WERI-Rb-1 (cell line): ENCODE measurements at regions not wholly inside any gene's neighbourhood (a gene's known extent, or its start where the extent isn't known, plus 50 kb on each side); places are given as distances from the start of the nearest gene placed in this dataset.

ENCODE experiments used
- DNase-seq: peaks from one replicate; pipeline ENCODE4 v3.0.0-alpha.2; 2020
- H3K27ac ChIP-seq: fragments of 250-450 bp; sonication (Bioruptor Pico); 2 replicates; pipeline ENCODE4 v1.5.1; 2020; ENCODE audit warnings: mild to moderate bottlenecking, moderate library complexity
- H3K27me3 ChIP-seq: fragments of 250-450 bp; sonication (Bioruptor Pico); 2 replicates; pipeline ENCODE4 v1.5.1; 2021; ENCODE audit warnings: mild to moderate bottlenecking, low read depth, moderate library complexity; ENCODE audit not compliant: insufficient read depth, severe bottlenecking
- H3K36me3 ChIP-seq: fragments of 250-450 bp; sonication (Bioruptor Pico); 2 replicates; pipeline ENCODE4 v1.5.1; 2020; ENCODE audit warnings: mild to moderate bottlenecking, moderate library complexity
- H3K4me3 ChIP-seq: 2 replicates; pipeline ENCODE4 v1.5.1; 2011; ENCODE audit warnings: low read depth, mild to moderate bottlenecking, control low read depth, low read length
- H3K9me3 ChIP-seq: fragments of 250-450 bp; sonication (Bioruptor Pico); 2 replicates; pipeline ENCODE4 v1.5.1; 2021; ENCODE audit warnings: mild to moderate bottlenecking, moderate library complexity; ENCODE audit not compliant: severe bottlenecking
- CTCF ChIP-seq: IDR thresholded peaks from 2 replicates; pipeline ENCODE4 v1.5.1; 2011; ENCODE audit warnings: low read depth, mild to moderate bottlenecking, control low read depth, inconsistent platforms, low read length

- Histone ChIP-seq H3K4me3 (no peak overlapping the region), H3K27ac (no peak overlapping the region), H3K27me3 (no peaks in the 10 kb centered on the region), H3K9me3 (peaks cover 9% of the 10 kb centered on the region), H3K36me3 (no peaks in the 10 kb centered on the region)
- DNase-seq = no peak
- no peak for TF ChIP-seq CTCF
Measured at GRCh38 chr3:72230774-72231379, 445.9 kb upstream of the PROK2 start.

GRCh38 chr3:72229952-72230351 is 445.0 kb upstream of the PROK2 start:
- no peak overlapping the region for H3K4me3 ChIP-seq
- no peak for DNase-seq
- H3K9me3 ChIP-seq = peaks cover 15% of the 10 kb centered on the region
- TF ChIP-seq CTCF = no peak
- H3K36me3 ChIP-seq = no peaks in the 10 kb centered on the region
- no peak overlapping the region for H3K27ac ChIP-seq
- no peaks in the 10 kb centered on the region for H3K27me3 ChIP-seq

- no peaks in the 10 kb centered on the region for H3K36me3 ChIP-seq
- H3K27ac ChIP-seq = no peak overlapping the region
- peaks cover 22% of the 10 kb centered on the region for H3K9me3 ChIP-seq
- DNase-seq = no peak
- H3K27me3 ChIP-seq = no peaks in the 10 kb centered on the region
- no peak for TF ChIP-seq CTCF
- no peak overlapping the region for H3K4me3 ChIP-seq
Measured at GRCh38 chr3:72227486-72228070, 442.6 kb upstream of the PROK2 start.

- TF ChIP-seq CTCF = no peak
- Histone ChIP-seq H3K27me3 (no peaks in the 10 kb centered on the region), H3K4me3 (no peak overlapping the region), H3K9me3 (peaks cover 22% of the 10 kb centered on the region), H3K36me3 (no peaks in the 10 kb centered on the region), H3K27ac (no peak overlapping the region)
- DNase-seq = no peak
Measured at GRCh38 chr3:72224804-72225509, 440.0 kb upstream of the PROK2 start.

GRCh38 chr3:72223628-72224027 is 438.7 kb upstream of the PROK2 start:
- Histone ChIP-seq H3K27ac (no peak overlapping the region), H3K4me3 (no peak overlapping the region), H3K27me3 (no peaks in the 10 kb centered on the region), H3K36me3 (no peaks in the 10 kb centered on the region), H3K9me3 (peaks cover 22% of the 10 kb centered on the region)
- no peak for TF ChIP-seq CTCF
- DNase-seq = no peak

- TF ChIP-seq CTCF = no peak
- Histone ChIP-seq H3K36me3 (no peaks in the 10 kb centered on the region), H3K27ac (no peak overlapping the region)
Measured at GRCh38 chr3:72223116-72223515, 438.2 kb upstream of the PROK2 start.

More at GRCh38 chr3:72223116-72223515, 438.2 kb upstream of the PROK2 start:
- no peak for DNase-seq
- H3K4me3 ChIP-seq = no peak overlapping the region
- no peaks in the 10 kb centered on the region for H3K27me3 ChIP-seq
- peaks cover 22% of the 10 kb centered on the region for H3K9me3 ChIP-seq
